ENCODE measurements at regions not wholly inside any gene's neighbourhood (a gene's known extent, or its start where the extent isn't known, plus 50 kb on each side); places are given as distances from the start of the nearest gene placed in this dataset.

GRCh38 chr1:240714568-240715292 lies 102.8 kb upstream of the GREM2 start:
- Histone ChIP-seq H3K36me3 (ENCODE audit: low read depth, low read length) (no peaks in the 10 kb centered on the region), H3F3A (ENCODE audit: low read length, unreplicated experiment) (no peaks in the 10 kb centered on the region), H3K4me2 (ENCODE audit: low read length) (no peak overlapping the region), H3K9ac (ENCODE audit: low read length) (no peak overlapping the region), H3K4me3 (ENCODE audit: low read length) (no peak overlapping the region), H3K27ac (ENCODE audit: low read length) (no peak overlapping the region), H3K79me2 (ENCODE audit: low read length) (no peaks in the 10 kb centered on the region), H3K9me2 (replicated peaks; ENCODE audit: low read length) (no peaks in the 10 kb centered on the region), H3K9me3 (ENCODE audit: low read length) (no peaks in the 10 kb centered on the region), H2AFZ (ENCODE audit: low read length) (no peak overlapping the region), H3K4me1 (ENCODE audit: insufficient read depth, low read length) (no peaks in the 10 kb centered on the region), H4K20me1 (ENCODE audit: low read length) (no peaks in the 10 kb centered on the region), H3K27me3 (ENCODE audit: low read length) (peaks cover 65% of the 10 kb centered on the region)
- DNase-seq = no peak
- CTCF ChIA-PET = no interaction called here
- POLR2A ChIA-PET (ENCODE audit: unreplicated experiment) = no interaction called here
- no TSS peak for BruUV-seq (replicated peaks)
- intact Hi-C loops (cut with micrococcal nuclease) = no loop called here
- TF ChIP-seq CTCF (conservative IDR thresholded peaks at IDR 0.05; ENCODE audit: low read depth, low read length) (no peak), EZH2 (IDR thresholded peaks at IDR 0.05; ENCODE audit: low read length, unreplicated experiment) (no peak), EZH2phosphoT487 (IDR thresholded peaks at IDR 0.05; ENCODE audit: borderline replicate concordance, low read length) (no peak)
- ATAC-seq = no peak

- Histone ChIP-seq H3K27me3 (ENCODE audit: low read length) (peaks cover 73% of the 10 kb centered on the region), H3F3A (ENCODE audit: low read length, unreplicated experiment) (no peaks in the 10 kb centered on the region), H3K9ac (ENCODE audit: low read length) (no peak overlapping the region), H2AFZ (ENCODE audit: low read length) (no peak overlapping the region), H3K4me1 (ENCODE audit: insufficient read depth, low read length) (no peaks in the 10 kb centered on the region), H3K4me3 (ENCODE audit: low read length) (no peak overlapping the region), H3K9me2 (replicated peaks; ENCODE audit: low read length) (no peaks in the 10 kb centered on the region), H3K4me2 (ENCODE audit: low read length) (no peak overlapping the region), H3K27ac (ENCODE audit: low read length) (no peak overlapping the region), H4K20me1 (ENCODE audit: low read length) (no peaks in the 10 kb centered on the region), H3K9me3 (ENCODE audit: low read length) (no peaks in the 10 kb centered on the region), H3K36me3 (ENCODE audit: low read depth, low read length) (no peaks in the 10 kb centered on the region), H3K79me2 (ENCODE audit: low read length) (no peaks in the 10 kb centered on the region)
- intact Hi-C loops (cut with micrococcal nuclease) = no loop called here
- DNase-seq (no peak), ATAC-seq (no peak)
- ChIA-PET CTCF (no interaction called here), POLR2A (ENCODE audit: unreplicated experiment) (no interaction called here)
- no TSS peak for BruUV-seq (replicated peaks)
- TF ChIP-seq EZH2 (IDR thresholded peaks at IDR 0.05; ENCODE audit: low read length, unreplicated experiment) = no peak
- no peak for TF ChIP-seq CTCF (conservative IDR thresholded peaks at IDR 0.05; ENCODE audit: low read depth, low read length)
Measured at GRCh38 chr1:240712014-240712731, 100.2 kb upstream of the GREM2 start.

- H3F3A ChIP-seq (ENCODE audit: low read length, unreplicated experiment) = no peaks in the 10 kb centered on the region
- peaks cover 73% of the 10 kb centered on the region for H3K27me3 ChIP-seq (ENCODE audit: low read length)
- TF ChIP-seq EZH2 (IDR thresholded peaks at IDR 0.05; ENCODE audit: low read length, unreplicated experiment) (no peak), CTCF (conservative IDR thresholded peaks at IDR 0.05; ENCODE audit: low read depth, low read length) (no peak), EZH2phosphoT487 (IDR thresholded peaks at IDR 0.05; ENCODE audit: borderline replicate concordance, low read length) (no peak)
- no peaks in the 10 kb centered on the region for H3K36me3 ChIP-seq (ENCODE audit: low read depth, low read length)
- no peak overlapping the region for H3K4me3 ChIP-seq (ENCODE audit: low read length)
- BruUV-seq (replicated peaks) = no TSS peak
- ATAC-seq (no peak), DNase-seq (no peak)
- no peaks in the 10 kb centered on the region for H3K4me1 ChIP-seq (ENCODE audit: insufficient read depth, low read length)
- no peak overlapping the region for H3K27ac ChIP-seq (ENCODE audit: low read length)
- ChIA-PET CTCF (no interaction called here), POLR2A (ENCODE audit: unreplicated experiment) (no interaction called here)
- intact Hi-C loops (cut with micrococcal nuclease) = no loop called here
- no peaks in the 10 kb centered on the region for H3K9me2 ChIP-seq (replicated peaks; ENCODE audit: low read length)
- no peak overlapping the region for H3K4me2 ChIP-seq (ENCODE audit: low read length)
- H4K20me1 ChIP-seq (ENCODE audit: low read length) = no peaks in the 10 kb centered on the region
- no peak overlapping the region for H2AFZ ChIP-seq (ENCODE audit: low read length)
- no peaks in the 10 kb centered on the region for H3K9me3 ChIP-seq (ENCODE audit: low read length)
- H3K79me2 ChIP-seq (ENCODE audit: low read length) = no peaks in the 10 kb centered on the region
- H3K9ac ChIP-seq (ENCODE audit: low read length) = no peak overlapping the region
Measured at GRCh38 chr1:240711020-240711419, 99.1 kb upstream of the GREM2 start.

Measured in PC-3 (cell line).